DOHH2 (cell line): ENCODE measurements at regions not wholly inside any gene's neighbourhood (a gene's known extent, or its start where the extent isn't known, plus 50 kb on each side); places are given as distances from the start of the nearest gene placed in this dataset.

Experiments
- CTCF ChIP-seq: fragments of 200-600 bp; sonication (generic); IDR thresholded peaks from one replicate; pipeline ENCODE4 v1.5.1; 2014; ENCODE audit warnings: antibody characterized with exemption, mild to moderate bottlenecking, low read depth, low read length; ENCODE audit not compliant: poor library complexity, severe bottlenecking
- EZH2phosphoT487 ChIP-seq: fragments of 200-600 bp; sonication (generic); IDR thresholded peaks from 2 replicates; pipeline ENCODE4 v1.6.1; 2017; ENCODE audit warnings: borderline replicate concordance, mild to moderate bottlenecking, antibody characterized with exemption, low read length, moderate library complexity, mixed read lengths

GRCh38 chr7:42673951-42674350 lies 237.9 kb downstream of the C7orf25 start:
- TF ChIP-seq CTCF (no peak), EZH2phosphoT487 (no peak)
